GM19023 (cell line): ENCODE measurements at regions not wholly inside any gene's neighbourhood (a gene's known extent, or its start where the extent isn't known, plus 50 kb on each side); places are given as distances from the start of the nearest gene placed in this dataset.
"Not testable (repeated sequence)": the region's sequence is repeated elsewhere in the genome, so short reads cannot be mapped to it uniquely, and the experiment has no call there.

Source experiments
- ATAC-seq: cut with Tn5 transposase; IDR thresholded peaks from one replicate; pipeline ENCODE4 v1.9.1; 2021; ENCODE audit warnings: mild to moderate bottlenecking, moderate library complexity; ENCODE audit not compliant: unreplicated experiment

DNA sequence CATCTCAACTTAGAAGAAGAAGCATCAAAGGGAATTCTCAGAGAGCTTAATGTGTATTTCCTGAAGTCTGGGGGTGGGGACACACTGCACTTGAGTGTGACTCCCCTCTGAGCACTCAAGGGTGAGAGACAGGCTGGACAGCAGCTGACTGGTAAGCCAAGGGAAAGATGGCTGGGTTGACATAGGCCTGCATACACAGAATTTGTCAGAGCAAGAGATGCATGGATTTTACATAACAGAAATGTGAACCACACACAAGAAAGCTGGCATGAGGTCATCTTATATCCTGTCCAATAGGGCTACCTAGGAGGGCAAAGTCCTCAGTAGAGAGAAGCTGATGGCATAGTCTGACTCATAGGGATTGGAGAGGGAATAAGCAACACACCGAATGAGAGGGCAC lies 114.3 kb upstream of the EPB41L4A start:
- ATAC-seq, result no peak

DNA sequence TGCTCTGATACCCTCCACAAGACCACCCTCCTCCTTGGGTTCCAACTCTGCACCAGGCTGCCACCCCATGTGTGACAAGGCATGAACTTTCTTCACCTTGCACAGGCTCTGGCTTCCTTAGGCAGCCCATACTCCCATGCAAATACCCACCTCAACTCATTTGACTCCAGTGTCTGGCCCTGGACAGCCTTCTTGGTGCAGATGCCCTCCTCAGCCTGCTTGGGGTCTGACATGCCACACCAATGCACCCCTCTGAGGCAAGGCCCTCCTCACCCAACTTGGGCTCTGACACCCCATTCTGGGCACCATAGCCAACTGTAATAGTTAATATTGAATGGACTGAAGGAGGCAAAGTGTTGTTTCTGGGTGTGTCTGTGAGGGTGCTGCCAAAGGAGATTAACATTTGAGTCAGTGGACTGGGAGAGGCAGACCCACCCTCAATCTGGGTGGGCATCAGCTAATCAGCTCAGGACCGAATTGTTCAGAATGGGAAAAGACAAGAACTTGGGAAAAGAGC lies 115.0 kb upstream of the EPB41L4A start:
- ATAC-seq, result no peak

DNA sequence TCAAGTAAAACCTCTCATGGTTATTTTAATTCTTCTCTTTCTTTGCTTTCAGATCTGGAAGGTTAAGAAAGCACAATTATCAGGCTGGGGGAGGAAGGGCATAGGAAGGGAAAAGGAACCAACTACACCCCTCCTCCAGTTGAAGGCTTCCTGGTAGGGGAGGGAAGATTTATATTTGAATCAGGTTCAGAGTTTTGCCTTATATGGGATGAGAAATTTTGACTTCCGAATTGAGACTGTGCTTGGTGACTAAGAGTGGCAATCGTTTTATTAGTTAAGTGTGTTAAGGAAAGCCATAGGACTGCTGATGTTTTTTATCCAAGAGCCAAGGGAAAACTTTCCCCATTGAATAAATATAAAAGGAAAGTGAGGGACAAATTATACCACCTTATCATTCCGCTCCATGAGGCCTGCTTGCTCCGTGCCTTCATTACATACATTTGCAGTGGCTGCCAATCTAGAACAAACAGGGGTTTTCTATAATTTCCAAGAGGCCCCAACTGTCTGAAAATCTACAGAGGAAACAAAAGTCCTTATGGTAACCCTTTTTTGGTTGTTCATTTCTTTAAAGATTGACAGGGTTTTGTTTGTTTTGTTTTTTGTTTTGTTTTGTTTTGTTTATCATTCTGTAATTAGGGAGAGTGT lies 115.7 kb upstream of the EPB41L4A start:
- ATAC-seq, result no peak

DNA sequence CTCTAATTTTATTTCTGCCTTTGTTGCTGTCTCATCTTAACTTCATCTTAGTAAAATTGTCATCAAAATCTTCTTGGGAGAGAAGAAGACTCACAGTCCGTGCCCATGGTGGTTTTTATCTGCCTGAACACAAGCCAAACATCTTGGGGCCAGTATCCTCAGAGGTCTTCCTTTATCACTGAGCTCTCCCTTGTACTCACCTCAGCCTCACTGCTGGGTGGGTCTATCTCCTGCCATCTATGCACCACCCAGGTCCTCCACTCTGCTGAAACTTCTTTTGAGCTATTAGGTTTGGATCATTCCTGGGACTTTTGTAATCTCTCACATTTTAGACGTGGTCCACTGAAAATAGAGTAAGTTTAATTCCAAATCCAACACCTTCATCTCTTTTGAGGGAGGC lies 116.3 kb upstream of the EPB41L4A start:
- ATAC-seq, result no peak

DNA sequence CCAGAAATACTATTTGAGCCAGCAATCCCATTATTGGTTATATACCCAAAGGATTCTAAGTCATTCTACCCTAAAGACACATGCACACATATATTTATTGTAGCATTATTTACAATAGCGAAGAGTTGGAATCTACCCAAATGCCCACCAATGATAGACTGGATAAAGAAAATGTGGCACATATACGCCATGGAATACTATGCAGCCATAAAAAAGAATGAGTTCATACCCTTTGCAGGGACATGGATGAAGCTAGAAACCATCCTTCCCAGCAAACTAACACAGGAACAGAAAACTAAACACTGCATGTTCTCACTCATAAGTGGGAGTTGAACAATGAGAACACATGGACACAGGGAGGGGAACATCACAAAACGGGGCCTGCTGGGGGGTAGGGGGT lies 125.5 kb upstream of the EPB41L4A start:
- ATAC-seq, result not testable (repeated sequence)

DNA sequence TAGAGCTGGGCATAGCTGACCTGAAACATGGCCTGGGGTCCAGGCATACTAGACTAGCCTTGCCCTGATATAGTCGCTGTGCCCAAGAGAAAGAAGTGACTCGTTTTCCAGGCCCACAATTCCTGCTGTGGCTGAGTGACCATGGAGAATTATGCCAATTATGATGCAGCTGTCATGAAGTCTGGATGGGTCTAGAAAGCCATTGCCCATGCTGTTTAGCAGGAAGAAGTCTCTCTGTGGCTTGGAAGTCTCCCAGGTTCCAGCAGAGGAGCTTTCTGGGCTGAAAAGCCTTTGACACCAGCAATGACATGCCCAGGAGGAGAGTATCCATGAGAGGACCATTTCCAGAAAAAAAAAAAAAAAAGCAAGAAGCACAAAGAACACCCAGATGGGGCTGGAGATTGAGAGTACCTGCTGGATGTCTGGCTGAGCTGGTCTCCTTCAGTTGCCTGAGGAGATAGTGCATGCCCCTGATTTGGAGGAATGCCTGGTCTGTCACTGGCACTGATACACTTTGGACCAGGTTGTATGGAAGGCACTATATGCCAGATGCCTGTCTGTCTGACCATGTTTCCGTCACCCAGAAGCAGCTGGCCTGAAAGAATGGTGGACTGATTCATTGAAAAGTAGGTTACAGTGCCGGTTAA lies 128.0 kb upstream of the EPB41L4A start:
- no peak for ATAC-seq

DNA sequence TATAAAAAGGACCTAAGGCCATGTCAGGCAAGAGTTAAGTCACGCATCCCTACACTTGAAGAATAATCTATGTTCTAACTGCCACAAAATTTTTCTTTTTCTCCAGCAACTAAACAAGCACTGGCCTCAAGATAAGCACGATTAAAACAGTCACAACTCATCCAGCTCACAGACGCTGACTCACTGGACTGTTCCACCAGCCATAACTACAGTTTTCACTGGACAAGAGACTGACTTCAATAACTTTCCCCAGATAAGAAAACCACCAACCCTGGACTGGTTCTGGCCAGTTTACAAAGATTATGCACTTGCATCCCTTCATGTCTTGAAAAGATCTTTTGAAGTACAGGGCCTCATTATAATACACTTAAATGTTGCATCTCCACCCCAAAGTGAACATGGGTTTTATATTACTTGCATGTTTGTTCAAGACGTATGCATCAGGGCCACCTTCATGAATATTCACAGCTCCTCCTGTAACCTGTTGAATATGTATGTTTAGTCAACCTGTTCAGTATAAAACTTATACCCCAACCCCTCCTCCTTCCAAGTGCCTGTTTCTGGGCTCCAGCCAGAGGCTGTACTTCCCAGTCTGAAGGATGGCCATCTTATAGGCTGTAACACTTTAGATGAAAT lies 129.3 kb upstream of the EPB41L4A start:
- ATAC-seq, result no peak

DNA sequence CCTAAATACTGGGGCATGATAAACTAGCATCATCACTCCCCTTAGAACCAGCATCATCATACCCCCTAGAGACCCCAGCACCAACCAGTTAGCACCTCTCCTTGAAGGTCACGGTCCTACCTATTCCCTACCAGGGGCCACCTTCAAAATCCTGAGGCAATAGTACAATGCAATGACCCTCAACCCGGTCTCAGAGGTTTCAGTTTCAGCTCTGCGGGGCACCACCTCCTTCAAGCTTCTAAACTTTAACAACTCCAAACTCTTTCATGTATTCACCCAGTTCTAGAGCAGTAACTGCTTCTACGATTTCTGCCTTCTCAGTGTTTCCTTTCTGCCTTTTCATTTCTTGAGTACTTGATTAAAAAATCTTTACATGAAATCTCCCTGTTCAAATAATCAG lies 130.1 kb upstream of the EPB41L4A start:
- peak; percentile 50 for ATAC-seq

DNA sequence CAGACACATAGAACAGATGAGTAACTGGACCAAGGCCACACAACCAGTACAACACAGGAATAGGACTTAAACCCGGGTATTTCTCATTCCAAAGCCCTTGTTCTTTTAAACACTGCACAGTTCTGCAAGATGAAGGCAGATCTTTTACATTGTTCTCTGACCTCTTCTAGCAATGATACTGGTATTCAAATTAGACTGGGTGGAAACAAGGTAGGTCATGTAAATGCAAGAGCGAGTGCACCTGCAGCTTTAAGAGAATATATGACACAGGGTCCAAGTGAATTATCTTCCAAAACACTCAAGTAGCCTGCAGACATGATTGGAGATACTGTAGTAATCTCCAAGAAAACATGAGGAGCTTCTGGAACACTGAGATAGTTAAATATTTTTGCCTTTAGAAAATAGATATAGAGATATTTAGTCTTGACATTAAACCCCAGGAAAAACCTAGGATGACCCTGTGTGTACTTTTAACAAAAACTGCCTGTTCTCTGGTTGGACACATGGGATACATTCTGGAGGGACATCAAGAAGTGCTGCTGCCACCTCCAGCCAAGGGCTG lies 130.6 kb upstream of the EPB41L4A start:
- no peak for ATAC-seq

DNA sequence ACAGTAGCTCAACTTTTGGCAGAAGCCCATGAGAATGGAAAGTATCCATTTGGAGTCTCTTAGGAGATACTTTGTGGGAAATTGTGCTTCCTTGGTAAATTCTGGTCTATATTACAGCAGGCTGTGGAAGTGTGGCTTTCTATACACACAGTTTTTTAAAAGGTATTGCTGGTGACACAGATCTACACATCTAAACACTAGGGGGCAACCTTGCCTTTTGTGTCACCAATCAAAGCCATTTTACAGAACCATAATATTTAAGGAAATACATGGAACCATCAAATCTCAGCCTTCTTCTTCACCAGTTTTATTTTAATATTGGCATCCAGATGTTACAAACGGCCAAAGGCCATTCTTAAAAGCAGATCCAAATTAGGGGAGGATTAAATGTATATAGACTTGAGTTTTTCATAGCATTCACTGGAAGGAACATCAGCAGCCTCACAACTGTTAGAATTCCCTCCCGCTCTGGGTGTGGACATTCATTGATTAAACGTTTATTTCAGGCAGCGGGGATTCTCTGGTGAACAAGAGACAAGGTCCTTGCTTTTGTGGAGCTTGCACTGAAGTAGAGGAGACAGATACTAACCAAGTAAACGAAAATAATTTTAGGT lies 132.4 kb upstream of the EPB41L4A start:
- no peak for ATAC-seq

DNA sequence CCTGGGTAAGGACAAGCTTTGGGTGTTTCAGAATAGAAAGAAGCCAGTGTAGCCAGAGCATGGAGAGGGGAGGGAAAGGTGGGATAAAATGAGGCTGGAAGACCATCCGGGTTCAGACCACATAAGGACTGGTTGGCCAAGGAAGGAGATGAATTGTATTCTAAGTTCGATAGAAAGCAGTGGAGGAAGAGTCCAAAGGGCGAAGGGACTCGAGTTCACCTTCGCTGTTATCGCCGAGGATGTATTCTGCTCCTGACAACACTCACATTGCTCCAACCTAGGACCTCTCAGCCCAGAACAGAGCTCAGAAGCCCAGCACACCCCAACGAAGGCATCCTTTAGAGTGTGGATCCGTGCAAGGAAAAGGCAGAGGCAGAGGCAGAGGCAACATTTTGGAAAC lies 133.1 kb upstream of the EPB41L4A start:
- no peak for ATAC-seq

DNA sequence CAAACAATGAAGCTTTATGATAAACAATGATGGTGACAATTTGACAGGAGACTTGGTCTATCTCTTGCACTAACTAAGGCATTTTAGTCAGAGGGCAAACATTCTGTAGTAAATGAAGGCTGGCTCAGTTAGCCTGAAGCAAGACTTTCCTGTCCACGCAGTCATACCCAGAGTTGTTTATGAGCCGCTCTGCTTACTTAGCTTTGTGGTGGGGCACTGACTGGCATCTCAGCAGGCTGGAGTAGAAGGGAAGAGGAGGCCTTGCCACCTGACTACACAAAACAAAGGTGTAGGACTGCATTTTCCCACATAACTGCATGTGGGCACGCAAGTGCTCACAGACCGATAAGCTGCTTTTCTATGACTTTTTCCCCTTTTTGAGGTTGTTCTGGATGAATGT lies 133.7 kb upstream of the EPB41L4A start:
- ATAC-seq, result no peak

DNA sequence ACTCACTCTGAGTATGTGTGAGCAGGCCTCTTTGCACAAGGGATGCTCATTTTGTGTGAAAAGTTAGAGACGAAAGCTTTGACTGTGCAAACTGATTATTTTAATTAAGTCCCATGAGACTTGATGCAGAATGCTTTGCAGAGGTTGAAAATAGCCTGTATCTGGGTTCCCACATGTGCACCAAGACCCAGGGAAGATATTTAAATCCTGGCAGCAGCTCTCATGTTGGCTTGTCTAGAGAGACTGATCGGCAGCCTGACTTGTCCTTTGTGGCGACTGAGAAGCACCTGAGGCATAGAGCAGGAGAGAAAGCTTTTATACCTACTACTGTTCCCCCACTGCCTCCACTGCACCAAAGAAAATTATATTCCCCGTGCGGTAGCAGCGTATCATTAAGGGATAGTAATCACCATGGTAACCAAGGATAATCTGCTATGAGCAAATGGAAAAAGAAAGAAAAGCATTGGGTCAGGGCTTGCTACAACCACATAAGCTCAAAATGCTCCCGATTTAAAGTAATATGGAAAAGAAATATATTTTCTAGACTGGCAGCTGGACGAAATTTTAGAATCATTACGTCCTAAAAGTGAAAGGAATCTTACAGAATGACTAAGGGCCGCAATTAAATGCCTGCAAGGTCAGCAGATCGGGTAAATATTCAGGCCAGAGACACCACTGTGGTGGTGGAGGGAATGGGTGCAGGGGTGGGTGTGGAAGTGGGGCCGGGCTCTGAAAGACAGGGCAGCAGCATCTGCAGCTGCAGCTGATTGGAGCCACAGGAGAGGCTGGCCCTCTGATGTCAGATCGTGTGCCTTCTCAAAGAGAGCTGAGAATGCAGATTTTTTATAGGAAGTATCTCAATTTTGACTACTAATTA lies 135.3 kb upstream of the EPB41L4A start:
- no peak for ATAC-seq

DNA sequence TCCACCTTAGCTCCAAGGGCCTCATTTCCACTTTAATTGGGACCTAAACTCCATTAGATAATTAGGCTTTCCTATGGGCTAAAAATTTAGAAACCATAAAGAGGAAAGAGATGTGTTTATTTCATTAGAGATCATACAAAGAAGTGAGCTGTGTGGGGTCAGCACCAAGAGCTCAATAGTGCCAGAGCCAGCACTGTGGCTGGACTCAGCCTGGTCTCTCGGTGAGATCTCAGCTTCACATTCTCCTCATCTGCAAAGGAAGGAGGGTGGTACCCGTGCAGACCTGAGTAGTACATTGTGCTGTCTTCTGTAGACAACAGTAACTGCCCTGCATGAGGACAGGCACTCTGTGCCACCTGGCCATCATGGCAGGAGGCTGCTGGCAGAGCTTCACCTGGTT lies 136.1 kb upstream of the EPB41L4A start:
- no peak for ATAC-seq

DNA sequence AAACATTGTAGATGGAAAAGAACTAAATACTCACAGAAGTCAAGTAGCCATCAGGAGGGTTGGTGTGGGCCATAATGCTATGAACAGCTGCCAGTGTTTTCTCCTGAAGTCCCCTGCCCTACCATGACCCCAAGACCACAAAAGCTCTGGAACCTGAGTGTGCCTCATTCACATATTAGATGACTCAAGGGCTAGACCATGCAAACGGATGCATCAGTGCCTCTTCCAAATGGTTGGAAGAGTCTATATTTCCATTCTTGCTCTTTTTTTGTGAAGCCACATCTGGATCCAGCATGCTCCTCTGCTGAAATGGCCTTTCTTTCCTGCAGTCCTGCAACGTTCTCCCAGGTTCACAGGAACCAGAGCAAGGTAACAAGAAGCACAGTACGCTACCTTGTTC lies 136.6 kb upstream of the EPB41L4A start:
- ATAC-seq, result no peak

DNA sequence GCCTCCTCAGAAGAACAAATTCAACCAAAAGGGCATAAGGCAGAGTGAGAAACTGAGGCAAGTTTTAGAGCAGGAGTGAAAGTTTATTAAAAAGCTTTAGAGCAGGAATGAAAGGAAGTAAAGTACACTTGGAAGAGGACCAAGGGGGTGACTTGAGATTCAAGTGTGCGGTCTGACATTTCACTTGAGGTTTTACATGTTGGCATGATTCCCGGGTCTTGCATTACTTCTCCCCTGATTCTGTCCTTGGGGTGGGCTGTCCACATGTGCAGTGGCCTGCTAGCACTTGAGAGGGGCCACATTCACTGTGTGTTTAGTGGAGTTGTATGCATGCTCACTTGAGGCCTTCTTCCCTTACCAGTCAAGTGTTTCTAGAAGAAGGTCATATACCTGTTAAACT lies 140.4 kb upstream of the EPB41L4A start:
- not testable (repeated sequence) for ATAC-seq

DNA sequence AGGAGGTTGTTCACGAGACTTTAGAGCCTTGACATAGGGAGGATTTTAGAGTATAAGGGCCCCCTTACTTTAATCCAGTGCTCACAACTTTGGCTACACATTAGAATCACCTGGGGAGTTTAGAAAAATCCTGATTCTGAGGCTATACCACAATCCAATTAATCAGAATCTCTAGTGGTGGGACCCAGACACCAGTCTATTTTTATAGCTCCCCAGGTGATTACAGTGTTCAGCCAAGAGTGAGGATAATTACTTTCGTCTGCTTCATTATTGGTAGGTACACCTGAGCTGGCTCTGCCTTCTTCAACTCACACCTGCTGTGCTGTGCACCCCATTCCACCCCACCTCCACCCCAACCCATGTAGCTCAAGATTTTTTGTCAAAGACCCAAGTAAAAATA lies 141.3 kb upstream of the EPB41L4A start:
- no peak for ATAC-seq

DNA sequence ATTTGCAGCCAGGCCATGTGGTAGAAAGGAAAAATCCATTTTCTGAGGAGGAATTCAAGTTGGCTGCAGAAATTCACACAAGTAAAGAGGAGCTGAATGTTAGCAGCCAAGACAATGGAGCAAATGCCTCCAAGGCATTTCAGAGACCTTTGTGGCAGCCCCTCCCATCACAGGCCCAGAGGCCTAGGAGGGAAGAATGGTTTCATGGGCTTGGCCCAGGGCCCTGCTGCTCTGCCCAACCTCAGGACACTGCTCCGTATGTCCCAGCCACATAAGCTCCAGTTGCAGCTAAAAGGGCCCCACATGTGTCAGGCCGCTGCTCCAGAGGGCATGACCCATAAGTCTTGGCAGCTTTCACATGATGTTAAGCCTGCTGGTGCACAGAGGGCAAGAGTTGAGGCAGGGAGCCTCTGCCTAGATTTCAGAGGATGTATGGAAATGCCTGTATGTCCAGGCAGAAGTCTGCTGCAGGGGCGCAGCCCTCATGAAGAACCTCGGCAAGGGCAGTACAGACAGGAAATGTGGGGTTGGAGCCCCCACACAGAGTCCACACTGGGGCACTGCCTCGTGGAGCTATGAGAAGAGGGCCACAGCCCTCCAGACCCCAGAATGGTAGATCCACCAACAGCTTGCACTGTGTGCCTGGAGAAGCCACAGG lies 144.2 kb upstream of the EPB41L4A start:
- ATAC-seq, result no peak

DNA sequence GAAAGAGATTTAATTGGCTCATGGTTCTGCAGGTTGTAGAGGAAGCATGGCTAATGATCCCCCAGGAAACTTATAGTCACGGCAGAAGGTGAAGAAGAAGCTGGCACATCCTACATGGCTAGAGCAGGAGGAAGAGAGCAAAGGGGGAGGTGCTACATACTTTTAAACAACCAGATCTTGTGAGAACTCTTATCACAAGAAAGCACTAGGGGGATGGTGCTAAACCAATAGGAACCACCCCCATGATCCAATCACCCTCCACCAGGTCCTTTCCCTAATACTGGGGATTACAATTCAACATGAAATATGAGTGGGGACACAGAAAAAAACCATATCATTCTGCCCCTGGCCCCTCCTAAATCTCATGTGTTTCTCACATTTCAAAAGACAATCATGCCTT lies 147.2 kb upstream of the EPB41L4A start:
- ATAC-seq, result no peak

DNA sequence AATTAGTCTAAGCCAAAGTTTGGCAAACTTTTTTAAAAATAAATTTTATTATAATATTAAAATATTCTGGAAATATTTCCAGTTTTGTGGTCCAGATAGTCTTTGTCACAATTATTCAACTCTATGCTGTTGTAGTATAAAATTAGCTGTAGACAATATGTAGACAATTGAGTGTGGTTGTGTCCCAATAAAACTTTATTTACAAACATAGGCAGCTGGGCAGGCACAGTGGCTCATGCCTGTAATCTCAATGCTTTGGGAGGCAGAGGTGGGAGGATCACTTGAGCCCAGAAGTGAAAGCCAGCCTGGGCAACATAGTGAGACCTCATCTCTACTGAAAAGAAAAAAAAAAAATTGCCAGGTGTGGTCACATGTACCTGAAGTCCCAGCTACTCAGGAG lies 150.5 kb upstream of the EPB41L4A start:
- ATAC-seq, result no peak
